Ishikawa (cell line): ENCODE measurements at regions not wholly inside any gene's neighbourhood (a gene's known extent, or its start where the extent isn't known, plus 50 kb on each side); places are given as distances from the start of the nearest gene placed in this dataset.

ENCODE experiments used
- CEBPB ChIP-seq: IDR thresholded peaks from 2 replicates; pipeline ENCODE4 v1.6.1; 2012
- CREB1 ChIP-seq: IDR thresholded peaks from 2 replicates; pipeline ENCODE4 v1.6.1; 2012; ENCODE audit warnings: low read depth
- EGR1 ChIP-seq: IDR thresholded peaks from 2 replicates; pipeline ENCODE4 v1.6.1; 2012
- EP300 ChIP-seq: IDR thresholded peaks from 2 replicates; pipeline ENCODE4 v1.6.1; 2012; ENCODE audit warnings: borderline replicate concordance
- FOXM1 ChIP-seq: IDR thresholded peaks from 2 replicates; pipeline ENCODE4 v1.6.1; 2012; ENCODE audit warnings: low read depth, borderline replicate concordance
- MAX ChIP-seq: IDR thresholded peaks from 2 replicates; pipeline ENCODE4 v1.6.1; 2012
- NFIC ChIP-seq: IDR thresholded peaks from 2 replicates; pipeline ENCODE4 v1.6.1; 2012
- RAD21 ChIP-seq: IDR thresholded peaks from 2 replicates; pipeline ENCODE4 v1.6.1; 2012; ENCODE audit warnings: low read depth
- TAF1 ChIP-seq: IDR thresholded peaks from 2 replicates; pipeline ENCODE4 v1.6.1; 2012; ENCODE audit warnings: low read depth, mild to moderate bottlenecking
- TCF12 ChIP-seq: IDR thresholded peaks from 2 replicates; pipeline ENCODE4 v1.6.1; 2012; ENCODE audit warnings: low read depth
- TEAD4 ChIP-seq: IDR thresholded peaks from 2 replicates; pipeline ENCODE4 v1.6.1; 2012
- YY1 ChIP-seq: IDR thresholded peaks from 2 replicates; pipeline ENCODE4 v1.6.1; 2012; ENCODE audit warnings: low read depth
- ZBTB7A ChIP-seq: IDR thresholded peaks from 2 replicates; pipeline ENCODE4 v1.6.1; 2012; ENCODE audit warnings: low read depth
- TF ChIP-seq, protein P1 (sequence below): IDR thresholded peaks from 2 replicates; pipeline ENCODE4 v1.6.1; 2012; ENCODE audit warnings: low read depth, mild to moderate bottlenecking
- TF ChIP-seq, protein P2 (sequence below): IDR thresholded peaks from 2 replicates; pipeline ENCODE4 v1.6.1; 2012

DNA sequence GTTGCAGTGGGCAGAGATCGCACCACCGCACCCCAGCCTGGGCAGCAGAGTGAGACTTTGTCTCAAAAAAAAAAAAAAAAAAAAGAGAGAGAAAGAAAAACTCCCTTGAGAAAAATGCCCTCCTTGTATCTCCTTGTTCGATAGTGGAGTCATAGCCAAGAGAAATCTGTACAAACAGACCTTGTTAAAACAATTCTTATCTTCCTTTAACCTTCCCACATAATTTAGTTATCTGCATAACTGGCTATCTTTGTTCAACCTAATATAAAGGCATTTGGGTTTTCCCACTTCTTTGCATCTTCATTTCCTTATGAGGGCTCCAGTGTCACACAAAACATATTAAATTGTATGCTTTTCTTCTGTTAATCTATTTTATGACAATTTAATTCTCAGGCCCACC, 65.1 kb upstream of the ATP11B start:
- TF ChIP-seq TEAD4 (no peak), NFIC (no peak), YY1 (no peak), CREB1 (no peak), FOXM1 (no peak)
- TF ChIP-seq, protein P1, sequence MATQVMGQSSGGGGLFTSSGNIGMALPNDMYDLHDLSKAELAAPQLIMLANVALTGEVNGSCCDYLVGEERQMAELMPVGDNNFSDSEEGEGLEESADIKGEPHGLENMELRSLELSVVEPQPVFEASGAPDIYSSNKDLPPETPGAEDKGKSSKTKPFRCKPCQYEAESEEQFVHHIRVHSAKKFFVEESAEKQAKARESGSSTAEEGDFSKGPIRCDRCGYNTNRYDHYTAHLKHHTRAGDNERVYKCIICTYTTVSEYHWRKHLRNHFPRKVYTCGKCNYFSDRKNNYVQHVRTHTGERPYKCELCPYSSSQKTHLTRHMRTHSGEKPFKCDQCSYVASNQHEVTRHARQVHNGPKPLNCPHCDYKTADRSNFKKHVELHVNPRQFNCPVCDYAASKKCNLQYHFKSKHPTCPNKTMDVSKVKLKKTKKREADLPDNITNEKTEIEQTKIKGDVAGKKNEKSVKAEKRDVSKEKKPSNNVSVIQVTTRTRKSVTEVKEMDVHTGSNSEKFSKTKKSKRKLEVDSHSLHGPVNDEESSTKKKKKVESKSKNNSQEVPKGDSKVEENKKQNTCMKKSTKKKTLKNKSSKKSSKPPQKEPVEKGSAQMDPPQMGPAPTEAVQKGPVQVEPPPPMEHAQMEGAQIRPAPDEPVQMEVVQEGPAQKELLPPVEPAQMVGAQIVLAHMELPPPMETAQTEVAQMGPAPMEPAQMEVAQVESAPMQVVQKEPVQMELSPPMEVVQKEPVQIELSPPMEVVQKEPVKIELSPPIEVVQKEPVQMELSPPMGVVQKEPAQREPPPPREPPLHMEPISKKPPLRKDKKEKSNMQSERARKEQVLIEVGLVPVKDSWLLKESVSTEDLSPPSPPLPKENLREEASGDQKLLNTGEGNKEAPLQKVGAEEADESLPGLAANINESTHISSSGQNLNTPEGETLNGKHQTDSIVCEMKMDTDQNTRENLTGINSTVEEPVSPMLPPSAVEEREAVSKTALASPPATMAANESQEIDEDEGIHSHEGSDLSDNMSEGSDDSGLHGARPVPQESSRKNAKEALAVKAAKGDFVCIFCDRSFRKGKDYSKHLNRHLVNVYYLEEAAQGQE = no peak
- TF ChIP-seq, protein P2, sequence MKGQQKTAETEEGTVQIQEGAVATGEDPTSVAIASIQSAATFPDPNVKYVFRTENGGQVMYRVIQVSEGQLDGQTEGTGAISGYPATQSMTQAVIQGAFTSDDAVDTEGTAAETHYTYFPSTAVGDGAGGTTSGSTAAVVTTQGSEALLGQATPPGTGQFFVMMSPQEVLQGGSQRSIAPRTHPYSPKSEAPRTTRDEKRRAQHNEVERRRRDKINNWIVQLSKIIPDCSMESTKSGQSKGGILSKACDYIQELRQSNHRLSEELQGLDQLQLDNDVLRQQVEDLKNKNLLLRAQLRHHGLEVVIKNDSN = no peak

DNA sequence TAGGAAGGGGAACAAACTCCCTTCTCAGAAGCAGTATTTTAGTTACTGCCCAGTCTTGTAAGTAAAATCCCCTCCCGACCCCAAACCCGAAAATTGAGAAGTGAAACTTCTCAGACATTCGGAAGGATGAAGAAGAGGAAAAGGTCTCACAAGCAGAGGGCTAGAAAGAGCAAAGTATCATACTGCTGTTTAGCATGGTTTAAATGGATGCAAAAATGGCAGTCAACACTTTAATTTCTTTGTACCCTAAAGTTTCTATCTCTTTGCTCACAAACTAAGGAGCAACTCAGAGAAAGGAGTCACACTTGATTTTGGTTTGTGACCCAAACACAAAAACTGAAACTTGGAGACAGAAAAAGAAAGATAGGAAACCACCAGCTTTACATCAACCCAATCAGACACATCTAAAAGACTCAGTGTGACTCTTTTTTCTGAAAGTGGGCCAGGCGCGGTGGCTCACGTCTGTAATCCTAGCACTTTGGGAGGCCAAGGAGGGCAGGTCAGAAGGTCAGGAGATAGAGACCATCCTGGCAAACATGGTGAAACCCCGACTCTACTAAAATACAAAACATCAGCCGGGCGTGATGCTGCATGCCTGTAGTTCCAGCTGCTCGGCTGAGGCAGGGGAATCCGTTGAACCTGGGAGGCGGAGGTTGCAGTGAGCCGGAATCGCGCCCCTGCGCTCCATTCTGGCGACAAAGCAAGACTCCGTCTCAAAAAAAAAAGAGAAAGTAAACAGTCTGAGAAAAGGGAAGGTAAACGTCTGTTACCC, 63.2 kb upstream of the ATP11B start:
- TF ChIP-seq TAF1 (no peak), NFIC (no peak), MAX (no peak), TCF12 (no peak), YY1 (no peak), CEBPB (no peak), TEAD4 (no peak), EGR1 (no peak), RAD21 (no peak), FOXM1 (no peak), ZBTB7A (no peak), EP300 (no peak), CREB1 (no peak)
- TF ChIP-seq, protein P2 = no peak
- TF ChIP-seq, protein P1 = no peak

- TF ChIP-seq TAF1 (no peak), MAX (no peak), CEBPB (no peak), TEAD4 (no peak), FOXM1 (no peak), EGR1 (no peak), YY1 (no peak), EP300 (no peak), ZBTB7A (no peak)
- TF ChIP-seq, protein P1 = no peak
- TF ChIP-seq, protein P2 = no peak
Measured at GRCh38 chr3:182730675-182731042, 62.6 kb upstream of the ATP11B start.

DNA sequence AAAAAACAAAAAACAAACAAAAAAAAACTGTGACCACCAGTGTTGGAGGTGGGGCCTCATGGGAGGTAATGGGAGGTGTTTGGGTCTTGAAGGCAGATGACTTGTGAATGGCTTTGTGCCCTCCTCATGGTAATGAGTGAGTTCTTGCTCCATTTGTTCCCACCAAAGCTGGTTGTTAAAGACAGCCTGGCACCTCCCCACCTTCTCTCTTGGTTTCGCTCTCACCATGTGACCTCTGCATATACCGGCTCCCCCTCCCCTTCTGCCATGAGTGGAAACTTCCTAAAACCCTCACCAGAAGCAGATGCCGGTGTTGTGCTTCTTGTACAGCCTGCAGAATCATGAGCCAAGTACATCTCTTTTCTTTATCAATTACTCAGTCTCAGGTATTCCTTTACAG, 61.5 kb upstream of the ATP11B start:
- TF ChIP-seq CREB1 = no peak
